HL-60 (cell line): ENCODE measurements at regions not wholly inside any gene's neighbourhood (a gene's known extent, or its start where the extent isn't known, plus 50 kb on each side); places are given as distances from the start of the nearest gene placed in this dataset.

Experiments
- CTCF ChIP-seq: IDR thresholded peaks from one replicate; pipeline ENCODE4 v1.5.1; 2011; ENCODE audit warnings: low read length, control low read depth, inconsistent platforms; ENCODE audit not compliant: insufficient read depth
- POLR2AphosphoS5 ChIP-seq: IDR thresholded peaks from 2 replicates; pipeline ENCODE4 v1.6.1; 2012; ENCODE audit warnings: low read depth

GRCh38 chr4:94126669-94127068 is 81.0 kb upstream of the SMARCAD1 start:
- no peak for TF ChIP-seq CTCF
- no peak for TF ChIP-seq POLR2AphosphoS5
